Naive thymus-derived CD4-positive, alpha-beta T cell (primary cell): ENCODE measurements at regions not wholly inside any gene's neighbourhood (a gene's known extent, or its start where the extent isn't known, plus 50 kb on each side); places are given as distances from the start of the nearest gene placed in this dataset.

ENCODE experiments used
- ATAC-seq: fragments of 150-1000 bp; cut with Tn5 transposase; 2 replicates; pipeline ENCODE4 v1.10.0; 2021; ENCODE audit warnings: mild to moderate bottlenecking, moderate library complexity
- CTCF ChIA-PET: fragments of 350-600 bp; sonication (Branson Sonifier 250); formaldehyde crosslinking; loops from one replicate; lab custom pipeline; 2021; ENCODE audit warnings: antibody characterized with exemption; lab: Charles Lee
- POLR2A ChIA-PET: fragments of 350-600 bp; sonication (Branson Sonifier 250); formaldehyde crosslinking; loops from one replicate; lab custom pipeline; 2021; ENCODE audit warnings: antibody characterized with exemption, inconsistent platforms; lab: Charles Lee
- DNase-seq, 9 donors: peaks; one replicate each; pipeline versions ENCODE4 v3.0.0 to v3.0.0-alpha.2; 2020 to 2022; ENCODE audit warnings: mixed read lengths in 1 of 9
- H3K27ac ChIP-seq: one replicate; pipeline ENCODE4 v1.7.0; 2013; ENCODE audit warnings: mild to moderate bottlenecking, low read depth, low read length, moderate library complexity
- H3K27me3 ChIP-seq, 2 donors: one replicate each; pipeline ENCODE4 v1.7.0; 2013; ENCODE audit warnings: low read length in 2 of 2, mild to moderate bottlenecking in 2 of 2, moderate library complexity in 2 of 2; ENCODE audit not compliant: control insufficient read depth in 2 of 2, insufficient read depth in 2 of 2
- H3K36me3 ChIP-seq, 3 experiments: 1 replicate in 2 of 3; 2 replicates in 1 of 3; pipeline ENCODE4 v1.7.0; 2013; ENCODE audit warnings: low read length in 3 of 3, mild to moderate bottlenecking in 3 of 3, moderate library complexity in 1 of 3; ENCODE audit not compliant: insufficient read depth in 3 of 3, control insufficient read depth in 2 of 3
- H3K4me1 ChIP-seq, 2 donors: one replicate each; pipeline ENCODE4 v1.7.0; 2013; ENCODE audit warnings: low read length in 2 of 2, mild to moderate bottlenecking in 2 of 2, moderate library complexity in 1 of 2; ENCODE audit not compliant: control insufficient read depth in 2 of 2, insufficient read depth in 2 of 2
- H3K4me3 ChIP-seq: 2 replicates; pipeline ENCODE4 v1.7.0; 2013; ENCODE audit warnings: mild to moderate bottlenecking, low read length
- H3K9me3 ChIP-seq, 3 experiments: 1 replicate in 2 of 3; 2 replicates in 1 of 3; pipeline ENCODE4 v1.7.0; 2013; ENCODE audit warnings: low read length in 3 of 3; ENCODE audit not compliant: control insufficient read depth in 2 of 3
- H3K27ac Mint-ChIP-seq, 9 donors: one replicate each; pipeline ENCODE4 v1.8.0; 2020 to 2022; ENCODE audit warnings: mixed read lengths in 9 of 9, mild to moderate bottlenecking in 8 of 9, moderate library complexity in 5 of 9, inconsistent platforms in 2 of 9
- H3K27me3 Mint-ChIP-seq, 5 donors: one replicate each; pipeline ENCODE4 v1.8.0; 2021 to 2022; ENCODE audit warnings: mixed read lengths in 5 of 5, mild to moderate bottlenecking in 1 of 5
- H3K36me3 Mint-ChIP-seq, 5 donors: one replicate each; pipeline ENCODE4 v1.8.0; 2020 to 2022; ENCODE audit warnings: mixed read lengths in 5 of 5, mild to moderate bottlenecking in 3 of 5, inconsistent platforms in 1 of 5
- H3K4me1 Mint-ChIP-seq, 7 donors: one replicate each; pipeline ENCODE4 v1.8.0; 2020 to 2022; ENCODE audit warnings: mixed read lengths in 7 of 7, mild to moderate bottlenecking in 3 of 7, inconsistent platforms in 1 of 7
- H3K4me3 Mint-ChIP-seq, 10 donors: one replicate each; pipeline ENCODE4 v1.8.0; 2020 to 2022; ENCODE audit warnings: mild to moderate bottlenecking in 10 of 10, mixed read lengths in 10 of 10, moderate library complexity in 6 of 10, inconsistent platforms in 2 of 10
- H3K9me3 Mint-ChIP-seq, 11 donors: one replicate each; pipeline ENCODE4 v1.8.0; 2020 to 2022; ENCODE audit warnings: mixed read lengths in 11 of 11, mild to moderate bottlenecking in 4 of 11, inconsistent platforms in 1 of 11, moderate library complexity in 1 of 11
- intact Hi-C, 2 donors: fragments of 100-400 bp; cut with micrococcal nuclease; formaldehyde crosslinking; loops; one replicate each; pipeline ENCODE4 v1.15.1; 2023

GRCh38 chr2:3944841-3945240 is 241.5 kb downstream of the DCDC2C start:
- DNase-seq = no peak
- no peak for ATAC-seq
- CTCF ChIA-PET = interaction anchor here (0.5 kb wide), 1 partner anchor 14 kb away, joined by 3 read pairs; no protein-coding TSS in a partner anchor
- Mint-ChIP-seq H3K36me3 (no peaks in the 10 kb centered on the region), H3K4me1 (no peaks in the 10 kb centered on the region), H3K4me3 (no peak overlapping the region), H3K9me3 (peaks cover 0 to 10% (median 5%) of the 10 kb centered on the region in 11 donors), H3K27ac (no peak overlapping the region), H3K27me3 (peaks cover 0 to 13% (median 7%) of the 10 kb centered on the region in 5 donors)
- H3K27ac ChIP-seq = no peak overlapping the region
- no peaks in the 10 kb centered on the region for H3K27me3 ChIP-seq
- H3K4me3 ChIP-seq = no peak overlapping the region
- H3K4me1 ChIP-seq = no peaks in the 10 kb centered on the region
- intact Hi-C loops = no loop called here
- POLR2A ChIA-PET = no interaction called here
- H3K36me3 ChIP-seq = no peaks in the 10 kb centered on the region
- no peaks in the 10 kb centered on the region for H3K9me3 ChIP-seq

- no peaks in the 10 kb centered on the region for H3K27me3 ChIP-seq
- ATAC-seq (no peak), DNase-seq (no peak)
- Mint-ChIP-seq H3K4me1 (no peaks in the 10 kb centered on the region), H3K36me3 (no peaks in the 10 kb centered on the region), H3K9me3 (peaks cover 0 to 17% (median 6%) of the 10 kb centered on the region in 11 donors), H3K4me3 (no peak overlapping the region), H3K27ac (no peak overlapping the region), H3K27me3 (peaks cover 0 to 6% (median 0%) of the 10 kb centered on the region in 5 donors)
- H3K4me3 ChIP-seq = no peak overlapping the region
- no peaks in the 10 kb centered on the region for H3K36me3 ChIP-seq
- CTCF ChIA-PET = no interaction called here
- no peaks in the 10 kb centered on the region for H3K4me1 ChIP-seq
- intact Hi-C loops = no loop called here
- peaks cover 0 to 10% (median 0%) of the 10 kb centered on the region in 3 experiments for H3K9me3 ChIP-seq
- H3K27ac ChIP-seq = no peak overlapping the region
- POLR2A ChIA-PET = no interaction called here
Measured at GRCh38 chr2:3948191-3948590, 244.8 kb downstream of the DCDC2C start.

GRCh38 chr2:3951131-3951954 is 248.0 kb downstream of the DCDC2C start:
- POLR2A ChIA-PET = no interaction called here
- CTCF ChIA-PET = no interaction called here
- ATAC-seq = peak; percentile 38

GRCh38 chr2:3952866-3953516 is 249.6 kb downstream of the DCDC2C start:
- H3K36me3 ChIP-seq = no peaks in the 10 kb centered on the region
- Mint-ChIP-seq H3K4me3 (no peak overlapping the region), H3K27ac (no peak overlapping the region), H3K36me3 (no peaks in the 10 kb centered on the region), H3K4me1 (peaks cover 0 to 5% (median 0%) of the 10 kb centered on the region in 7 donors), H3K9me3 (peaks cover 0 to 11% (median 3%) of the 10 kb centered on the region in 11 donors), H3K27me3 (peaks cover 0 to 6% (median 0%) of the 10 kb centered on the region in 5 donors)
- H3K4me1 ChIP-seq = no peaks in the 10 kb centered on the region
- H3K9me3 ChIP-seq = peaks cover 0 to 10% (median 0%) of the 10 kb centered on the region in 3 experiments
- no peak overlapping the region for H3K4me3 ChIP-seq
- ATAC-seq = no peak
- CTCF ChIA-PET = no interaction called here
- H3K27ac ChIP-seq = no peak overlapping the region
- POLR2A ChIA-PET = no interaction called here
- no peak for DNase-seq
- H3K27me3 ChIP-seq = no peaks in the 10 kb centered on the region
- intact Hi-C loops = no loop called here

More at GRCh38 chr2:3951131-3951954, 248.0 kb downstream of the DCDC2C start:
- no peak for DNase-seq
- Mint-ChIP-seq H3K9me3 (peaks cover 0 to 12% (median 3%) of the 10 kb centered on the region in 11 donors), H3K27ac (no peak overlapping the region), H3K4me3 (no peak overlapping the region), H3K27me3 (no peaks in the 10 kb centered on the region), H3K36me3 (no peaks in the 10 kb centered on the region), H3K4me1 (no peaks in the 10 kb centered on the region)
- H3K27me3 ChIP-seq = no peaks in the 10 kb centered on the region
- H3K36me3 ChIP-seq = no peaks in the 10 kb centered on the region
- no peak overlapping the region for H3K27ac ChIP-seq
- no peaks in the 10 kb centered on the region for H3K4me1 ChIP-seq
- intact Hi-C loops = no loop called here
- peaks cover 0 to 10% (median 0%) of the 10 kb centered on the region in 3 experiments for H3K9me3 ChIP-seq
- H3K4me3 ChIP-seq = no peak overlapping the region

- H3K27me3 Mint-ChIP-seq = peaks cover 0 to 6% (median 0%) of the 10 kb centered on the region in 5 donors
- DNase-seq = no peak
- Histone ChIP-seq H3K36me3 (no peaks in the 10 kb centered on the region), H3K27ac (no peak overlapping the region), H3K9me3 (peaks cover 0 to 10% (median 0%) of the 10 kb centered on the region in 3 experiments), H3K4me1 (no peaks in the 10 kb centered on the region), H3K27me3 (no peaks in the 10 kb centered on the region), H3K4me3 (no peak overlapping the region)
- ATAC-seq = no peak
- ChIA-PET POLR2A (no interaction called here), CTCF (no interaction called here)
- H3K36me3 Mint-ChIP-seq = no peaks in the 10 kb centered on the region
- intact Hi-C loops = no loop called here
- H3K27ac Mint-ChIP-seq = no peak overlapping the region
- H3K9me3 Mint-ChIP-seq = peaks cover 0 to 11% (median 3%) of the 10 kb centered on the region in 11 donors
- H3K4me1 Mint-ChIP-seq = peaks cover 0 to 5% (median 0%) of the 10 kb centered on the region in 7 donors
- no peak overlapping the region for H3K4me3 Mint-ChIP-seq
Measured at GRCh38 chr2:3954261-3954660, 250.9 kb downstream of the DCDC2C start.

GRCh38 chr2:3956406-3956805 is 253.0 kb downstream of the DCDC2C start:
- DNase-seq = no peak
- ATAC-seq = no peak
- Histone ChIP-seq H3K27ac (no peak overlapping the region), H3K36me3 (no peaks in the 10 kb centered on the region), H3K9me3 (peaks cover 0 to 4% (median 0%) of the 10 kb centered on the region in 3 experiments), H3K27me3 (no peaks in the 10 kb centered on the region), H3K4me3 (no peak overlapping the region), H3K4me1 (no peaks in the 10 kb centered on the region)
- ChIA-PET CTCF (no interaction called here), POLR2A (no interaction called here)
- Mint-ChIP-seq H3K36me3 (no peaks in the 10 kb centered on the region), H3K27ac (no peak overlapping the region), H3K27me3 (peaks cover 0 to 9% (median 0%) of the 10 kb centered on the region in 5 donors), H3K4me1 (peaks cover 0 to 5% (median 0%) of the 10 kb centered on the region in 7 donors), H3K9me3 (peaks cover 0 to 3% (median 0%) of the 10 kb centered on the region in 11 donors), H3K4me3 (no peak overlapping the region)
- intact Hi-C loops = loop anchor here in 1 of 2 donors (5.0 kb wide), 1 partner anchor 1961 kb away; no protein-coding TSS in a partner anchor
